Fibroblast of the aortic adventitia (primary cell): ENCODE measurements at regions not wholly inside any gene's neighbourhood (a gene's known extent, or its start where the extent isn't known, plus 50 kb on each side); places are given as distances from the start of the nearest gene placed in this dataset. TPM values are rescaled to one million over a fixed set of nuclear protein-coding genes. Genes with fewer than 3 reads are reported as not detected.

ENCODE experiments used
- DNase-seq: peaks from one replicate; pipeline ENCODE4 v3.0.0-alpha.2; 2010; ENCODE audit warnings: low read depth
- H3K4me3 ChIP-seq: 2 replicates; pipeline ENCODE4 v1.5.1; 2011; ENCODE audit warnings: low read depth, mild to moderate bottlenecking, control low read depth, low read length, moderate library complexity
- CTCF ChIP-seq: IDR thresholded peaks from 2 replicates; pipeline ENCODE4 v1.5.1; 2011; ENCODE audit warnings: mild to moderate bottlenecking, low read length, control low read depth, inconsistent platforms; ENCODE audit not compliant: insufficient read depth
- small RNA-seq: library from RNA; depleted of rRNA; stranded (forward); fragments of <200 nt; gene quantifications from one replicate; pipeline ENCODE3, GENCODE V24; 2012

- no peak for TF ChIP-seq CTCF
- DNase-seq: no peak
- no peak overlapping the region for H3K4me3 ChIP-seq
Measured at GRCh38 chr1:237975376-237975775, 84.7 kb upstream of the ZP4 start.

DNA sequence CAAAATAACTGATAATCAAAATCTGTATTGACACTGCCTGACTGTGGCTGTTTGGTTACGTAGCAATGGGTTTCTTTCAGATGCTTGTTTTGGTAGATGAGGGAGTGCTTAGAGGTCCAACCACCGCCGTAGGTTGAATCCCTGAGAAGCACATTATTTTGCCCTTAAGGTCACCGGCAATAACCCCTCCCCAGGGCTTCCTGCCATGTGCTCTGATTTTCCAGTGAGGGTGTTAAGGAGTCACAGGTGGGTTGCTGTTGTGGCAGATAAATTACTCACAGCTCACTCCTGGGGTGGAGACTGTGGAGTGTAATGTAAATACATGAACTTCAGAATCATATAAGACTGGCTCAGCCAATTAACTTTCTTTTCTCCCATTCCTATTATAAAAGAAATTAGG, 81.5 kb upstream of the ZP4 start:
- TF ChIP-seq CTCF: no peak
- no peak for DNase-seq

DNA sequence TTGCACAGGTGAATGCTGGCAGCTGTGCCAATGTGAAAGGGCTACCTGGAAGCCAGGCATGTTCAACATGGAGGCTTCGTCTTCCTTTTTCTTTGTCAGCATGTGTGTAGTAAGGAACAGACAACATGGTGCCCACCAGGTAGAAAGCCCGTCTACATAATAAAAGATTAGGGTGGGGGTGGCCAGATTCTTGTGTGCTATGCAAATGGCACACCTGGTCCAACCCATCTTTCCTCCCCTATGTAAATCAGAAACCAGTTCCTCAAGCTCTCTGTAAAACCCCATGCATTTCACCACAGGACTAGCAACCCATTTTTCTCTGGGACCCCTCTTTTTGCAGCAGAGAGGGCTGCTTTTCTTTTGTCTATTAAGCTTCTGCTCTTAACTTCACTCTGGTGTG, 72.3 kb upstream of the ZP4 start:
- no peak overlapping the region for H3K4me3 ChIP-seq
- DNase-seq: no peak

More for the DNA sequence above, 81.5 kb upstream of the ZP4 start:
- H3K4me3 ChIP-seq: no peak overlapping the region

DNA sequence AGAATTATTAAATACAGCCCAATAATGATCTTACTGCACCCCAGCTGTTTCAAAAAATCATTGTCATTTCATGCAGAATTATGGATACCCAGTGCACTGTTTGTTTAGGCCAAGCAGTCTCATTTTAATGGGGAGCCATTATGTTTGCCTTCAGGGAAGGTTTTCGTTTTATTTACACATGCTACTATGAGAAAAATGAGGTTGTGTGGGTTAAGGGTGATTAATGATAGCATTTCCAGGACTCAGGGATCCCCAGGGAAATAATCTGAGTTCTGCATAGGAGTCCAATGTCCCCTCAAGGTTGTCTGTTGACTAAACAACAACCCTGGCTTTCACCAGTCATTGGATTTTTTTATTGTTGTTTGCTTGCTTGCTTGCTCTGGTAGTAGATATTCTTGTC, 71.0 kb upstream of the ZP4 start:
- no peak overlapping the region for H3K4me3 ChIP-seq
- no peak for TF ChIP-seq CTCF
- DNase-seq: no peak

More for the DNA sequence above, 72.3 kb upstream of the ZP4 start:
- no peak for TF ChIP-seq CTCF

DNA sequence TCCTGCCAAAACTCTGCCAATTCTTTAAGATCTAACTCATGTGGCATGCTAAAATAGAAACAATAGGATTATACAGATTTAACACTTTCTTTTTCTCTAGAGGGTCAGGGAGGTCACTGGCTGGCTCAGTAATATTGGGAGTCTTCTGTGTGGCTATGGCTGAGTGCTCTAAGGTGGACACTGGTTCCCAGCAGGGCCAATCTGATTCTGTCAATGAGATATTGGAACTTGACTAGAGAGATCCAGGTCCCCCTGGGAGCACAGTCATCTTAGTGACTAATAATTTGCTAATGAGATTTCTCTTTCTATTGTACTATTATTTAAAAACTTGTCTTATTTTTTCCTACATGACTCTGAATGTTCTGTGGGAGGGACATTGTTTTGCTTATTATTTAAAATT, 69.1 kb upstream of the ZP4 start:
- DNase-seq: no peak
- no peak for TF ChIP-seq CTCF
- no peak overlapping the region for H3K4me3 ChIP-seq

GRCh38 chr1:237953238-237953637, 62.5 kb upstream of the ZP4 start:
- no peak for TF ChIP-seq CTCF
- DNase-seq: no peak
- no peak overlapping the region for H3K4me3 ChIP-seq

Small RNAs in the stretch of these regions (small RNA-seq; reads per million reads assigned to genes)
- gene AL356010.1 (not detected), gene AL590135.1 (not detected), gene RNU6-725P (not detected)
